Peyer's patch (tissue), 4 donors: ENCODE measurements at regions not wholly inside any gene's neighbourhood (a gene's known extent, or its start where the extent isn't known, plus 50 kb on each side); places are given as distances from the start of the nearest gene placed in this dataset.

Source experiments
- DNase-seq, 3 donors: peaks; one replicate each; pipeline ENCODE4 v3.0.0-alpha.2; 2017 to 2019
- H3K27ac ChIP-seq, 4 donors: fragments of 200-600 bp; sonication (generic); one replicate each; pipeline ENCODE4 v1.5.1; 2016 to 2019
- H3K27me3 ChIP-seq, 2 donors: fragments of 200-600 bp; sonication (generic); one replicate each; pipeline ENCODE4 v1.5.1; 2019
- H3K36me3 ChIP-seq, 3 donors: fragments of 200-600 bp; sonication (generic); one replicate each; pipeline ENCODE4 v1.5.1; 2016 to 2019
- H3K4me1 ChIP-seq, 4 donors: fragments of 200-600 bp; sonication (generic); one replicate each; pipeline ENCODE4 v1.5.1; 2016 to 2019
- H3K4me3 ChIP-seq, 4 donors: fragments of 200-600 bp; sonication (generic); 1 replicate in 3 of 4; 2 replicates in 1 of 4; pipeline ENCODE4 v1.5.1; 2016 to 2019; ENCODE audit warnings: mild to moderate bottlenecking in 1 of 4
- H3K9me3 ChIP-seq, 4 donors: fragments of 200-600 bp; sonication (generic); one replicate each; pipeline ENCODE4 v1.5.1; 2016 to 2019; ENCODE audit warnings: mild to moderate bottlenecking in 1 of 4
- CTCF ChIP-seq, 6 experiments: fragments of 450-650 bp in 4 of 6; fragments of 200-600 bp in 2 of 6; sonication (generic) in 1 of 6; IDR thresholded peaks; one replicate each; pipeline ENCODE4 v1.5.1; 2017 to 2019; ENCODE audit warnings: antibody characterized with exemption in 6 of 6, mild to moderate bottlenecking in 3 of 6, moderate library complexity in 1 of 6
- POLR2A ChIP-seq, 2 donors: fragments of 450-650 bp; IDR thresholded peaks; one replicate each; pipeline ENCODE4 v1.5.1; 2017; ENCODE audit warnings: antibody characterized with exemption in 2 of 2, mild to moderate bottlenecking in 2 of 2, moderate library complexity in 2 of 2

DNA sequence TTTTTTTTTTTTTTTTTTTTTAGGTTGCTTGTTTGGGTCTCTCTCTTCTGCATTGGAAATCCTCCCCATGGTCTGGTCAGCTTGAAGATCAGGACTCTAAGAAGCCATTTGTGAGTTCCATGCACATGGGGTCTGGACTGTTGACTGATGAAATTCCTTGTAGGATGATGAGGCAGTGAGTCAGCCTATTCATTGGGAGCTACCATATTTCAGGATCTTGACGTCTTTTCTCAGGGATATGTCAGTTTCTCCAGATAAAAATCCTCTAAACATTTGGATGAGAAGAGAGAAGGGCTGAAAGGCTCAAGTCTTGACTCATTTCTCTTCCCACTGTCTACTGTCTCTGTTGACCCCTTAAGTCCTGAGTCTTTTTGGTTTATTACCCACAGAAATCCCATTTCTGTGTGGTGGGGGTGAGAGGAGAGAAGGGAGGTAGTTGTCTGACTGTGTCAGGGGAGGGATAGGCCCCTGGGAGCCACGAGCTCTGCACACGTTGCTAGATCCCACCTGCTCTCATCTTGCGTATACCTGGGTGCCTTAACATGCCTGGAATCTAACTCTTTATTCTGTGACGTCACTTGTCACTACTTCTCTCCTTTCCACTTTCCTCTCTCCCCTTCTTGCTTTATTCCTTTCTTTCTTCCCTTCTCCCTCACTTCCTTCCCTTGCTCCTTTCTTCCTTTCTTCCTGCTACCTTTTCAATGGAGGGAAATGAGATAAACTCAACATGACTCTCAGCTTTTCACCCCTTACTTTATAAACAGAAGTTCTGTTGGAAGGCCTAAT lies 333.1 kb upstream of the XYLT1 start:
- Histone ChIP-seq H3K4me3 (no peak overlapping the region), H3K27me3 (no peaks in the 10 kb centered on the region), H3K9me3 (no peaks in the 10 kb centered on the region), H3K4me1 (no peaks in the 10 kb centered on the region), H3K27ac (no peak overlapping the region), H3K36me3 (no peaks in the 10 kb centered on the region)
- DNase-seq: no peak
- TF ChIP-seq POLR2A (IDR thresholded peaks at IDR 0.05): no peak
- TF ChIP-seq CTCF (IDR thresholded peaks at IDR 0.05): no peak

DNA sequence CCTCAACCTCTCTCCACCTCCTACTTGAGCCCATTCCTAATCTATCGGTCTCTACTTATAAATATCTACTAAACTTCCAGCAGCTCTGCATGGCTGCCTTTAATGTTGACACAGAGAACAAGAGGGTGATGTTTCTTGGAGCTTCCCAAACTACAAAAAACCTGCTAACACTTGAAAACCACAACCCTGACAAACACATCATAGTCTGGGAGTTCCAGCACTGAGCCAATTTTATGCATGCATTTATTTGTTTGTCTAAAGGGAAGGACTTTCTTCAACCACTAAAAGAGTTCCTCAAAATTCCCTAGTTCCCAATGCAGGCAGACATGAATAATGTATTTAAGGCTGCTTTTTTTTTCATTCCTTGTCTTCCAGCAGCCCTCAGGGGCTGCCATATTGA lies 331.8 kb upstream of the XYLT1 start:
- TF ChIP-seq CTCF (IDR thresholded peaks at IDR 0.05) (no peak), POLR2A (IDR thresholded peaks at IDR 0.05) (no peak)
- Histone ChIP-seq H3K27ac (no peak overlapping the region), H3K4me3 (no peak overlapping the region), H3K27me3 (no peaks in the 10 kb centered on the region), H3K4me1 (no peaks in the 10 kb centered on the region), H3K36me3 (no peaks in the 10 kb centered on the region), H3K9me3 (no peaks in the 10 kb centered on the region)
- no peak for DNase-seq

- H3K27ac ChIP-seq: no peak overlapping the region
- no peak for DNase-seq
Observed at GRCh38 chr16:17801068-17801467, 330.3 kb upstream of the XYLT1 start.

DNA sequence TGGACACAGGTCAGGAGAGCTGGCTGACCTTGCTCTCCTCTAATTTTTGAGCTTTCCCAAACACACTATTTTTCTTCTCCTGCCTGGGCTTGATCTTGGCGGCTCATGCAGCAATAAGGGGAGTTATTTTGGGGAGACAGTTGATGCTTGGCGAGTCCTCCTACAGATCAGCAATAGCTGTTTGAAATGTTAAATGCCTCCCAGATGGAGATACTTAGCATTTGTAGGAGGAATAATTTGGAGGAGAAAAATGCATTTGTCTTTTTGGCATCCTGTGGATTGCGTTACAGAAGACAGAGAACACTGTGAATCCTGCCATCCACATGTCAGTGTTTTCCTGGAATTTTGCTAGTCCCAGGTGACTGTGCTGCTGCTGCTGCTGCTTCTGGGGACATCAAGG lies 328.0 kb upstream of the XYLT1 start:
- no peak for TF ChIP-seq POLR2A (IDR thresholded peaks at IDR 0.05)
- TF ChIP-seq CTCF (IDR thresholded peaks at IDR 0.05): no peak
- H3K4me3 ChIP-seq: no peak overlapping the region
- no peaks in the 10 kb centered on the region for H3K4me1 ChIP-seq
- no peaks in the 10 kb centered on the region for H3K36me3 ChIP-seq
- no peak for DNase-seq
- no peaks in the 10 kb centered on the region for H3K27me3 ChIP-seq
- no peak overlapping the region for H3K27ac ChIP-seq
- no peaks in the 10 kb centered on the region for H3K9me3 ChIP-seq

More at GRCh38 chr16:17801068-17801467, 330.3 kb upstream of the XYLT1 start:
- Histone ChIP-seq H3K27me3 (no peaks in the 10 kb centered on the region), H3K4me1 (no peaks in the 10 kb centered on the region), H3K36me3 (no peaks in the 10 kb centered on the region), H3K9me3 (no peaks in the 10 kb centered on the region), H3K4me3 (no peak overlapping the region)
- TF ChIP-seq POLR2A (IDR thresholded peaks at IDR 0.05) (no peak), CTCF (IDR thresholded peaks at IDR 0.05) (no peak)

DNA sequence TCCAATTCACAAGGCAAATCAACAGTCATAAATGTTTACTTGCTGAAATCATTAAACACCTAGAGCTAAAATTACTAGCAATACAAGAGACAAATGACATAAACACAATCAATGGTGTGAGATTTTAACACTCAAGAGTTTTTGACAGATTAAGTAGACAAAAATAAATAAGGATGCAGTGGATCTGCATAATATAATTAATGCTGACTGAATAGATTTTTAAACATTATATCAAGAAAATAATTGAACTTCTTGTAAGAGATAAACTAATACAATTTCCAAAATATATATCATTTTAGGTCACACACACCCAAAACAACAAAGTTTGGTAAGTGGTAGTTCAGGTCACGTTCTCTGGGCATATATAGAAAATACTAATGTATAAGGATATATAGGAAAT lies 322.6 kb upstream of the XYLT1 start:
- H3K27me3 ChIP-seq: no peaks in the 10 kb centered on the region
- H3K9me3 ChIP-seq: no peaks in the 10 kb centered on the region
- H3K4me1 ChIP-seq: no peaks in the 10 kb centered on the region
- H3K4me3 ChIP-seq: no peak overlapping the region
- DNase-seq: no peak
- H3K27ac ChIP-seq: no peak overlapping the region
- no peaks in the 10 kb centered on the region for H3K36me3 ChIP-seq
- TF ChIP-seq POLR2A (IDR thresholded peaks at IDR 0.05): no peak
- TF ChIP-seq CTCF (IDR thresholded peaks at IDR 0.05): no peak
